ENCODE measurements at regions not wholly inside any gene's neighbourhood (a gene's known extent, or its start where the extent isn't known, plus 50 kb on each side); places are given as distances from the start of the nearest gene placed in this dataset.

GRCh38 chr18:22046473-22046872 lies 122.9 kb upstream of the GATA6 start:
- TF ChIP-seq POLR2A (IDR thresholded peaks at IDR 0.05; ENCODE audit: low read depth, low read length) (no peak), POLR2AphosphoS5 (IDR thresholded peaks at IDR 0.05; ENCODE audit: low read depth, low read length) (no peak), TAF1 (IDR thresholded peaks at IDR 0.05; ENCODE audit: low read depth, low read length) (no peak), SPI1 (IDR thresholded peaks at IDR 0.05; ENCODE audit: low read depth, low read length) (no peak), PAX5 (IDR thresholded peaks at IDR 0.05; ENCODE audit: insufficient read depth, low read length, severe bottlenecking) (no peak)
